ENCODE measurements at regions not wholly inside any gene's neighbourhood (a gene's known extent, or its start where the extent isn't known, plus 50 kb on each side); places are given as distances from the start of the nearest gene placed in this dataset.

GRCh38 chr2:126835261-126835660 lies 63.4 kb upstream of the TEX51 start:
- Mint-ChIP-seq H3K9me3 (no peaks in the 10 kb centered on the region), H3K27me3 (ENCODE audit: low read depth) (no peaks in the 10 kb centered on the region), H3K4me1 (ENCODE audit: low read depth) (no peaks in the 10 kb centered on the region), H3K36me3 (ENCODE audit: insufficient read depth) (no peaks in the 10 kb centered on the region), H3K4me3 (no peak overlapping the region)
- no peak for DNase-seq
- ATAC-seq, result peak in 1 of 2 donors; percentile 12

DNA sequence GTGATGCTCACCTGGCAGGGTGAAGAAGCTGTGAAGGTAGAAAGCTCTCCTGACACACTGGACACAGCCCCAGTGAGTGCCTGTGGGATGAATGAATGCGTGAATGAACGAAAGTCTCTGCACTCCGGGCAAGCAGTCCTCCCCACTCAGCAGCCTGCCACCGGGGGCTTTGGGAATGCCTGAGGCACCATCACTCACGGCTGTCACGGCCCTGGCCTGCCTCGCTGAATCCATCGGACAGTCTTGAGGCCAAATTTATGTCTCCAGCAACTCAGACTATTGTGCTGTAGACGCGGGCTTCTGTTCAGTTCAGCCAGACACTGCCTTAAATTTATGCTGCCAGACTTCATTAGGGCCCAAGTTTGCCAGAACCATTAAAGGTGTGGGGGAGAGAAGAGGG lies 62.9 kb upstream of the TEX51 start:
- no peaks in the 10 kb centered on the region for H3K4me1 Mint-ChIP-seq (ENCODE audit: low read depth)
- H3K9me3 Mint-ChIP-seq, result no peaks in the 10 kb centered on the region
- no peaks in the 10 kb centered on the region for H3K36me3 Mint-ChIP-seq (ENCODE audit: insufficient read depth)
- DNase-seq, result no peak
- H3K27me3 Mint-ChIP-seq (ENCODE audit: low read depth), result no peaks in the 10 kb centered on the region
- no peak overlapping the region for H3K4me3 Mint-ChIP-seq
- ATAC-seq, result no peak

GRCh38 chr2:126836761-126837679 lies 61.7 kb upstream of the TEX51 start:
- H3K4me1 Mint-ChIP-seq (ENCODE audit: low read depth), result no peaks in the 10 kb centered on the region
- DNase-seq (no peak), ATAC-seq (no peak)
- H3K9me3 Mint-ChIP-seq, result no peaks in the 10 kb centered on the region
- no peak overlapping the region for H3K4me3 Mint-ChIP-seq
- H3K27me3 Mint-ChIP-seq (ENCODE audit: low read depth), result no peaks in the 10 kb centered on the region
- no peaks in the 10 kb centered on the region for H3K36me3 Mint-ChIP-seq (ENCODE audit: insufficient read depth)

DNA sequence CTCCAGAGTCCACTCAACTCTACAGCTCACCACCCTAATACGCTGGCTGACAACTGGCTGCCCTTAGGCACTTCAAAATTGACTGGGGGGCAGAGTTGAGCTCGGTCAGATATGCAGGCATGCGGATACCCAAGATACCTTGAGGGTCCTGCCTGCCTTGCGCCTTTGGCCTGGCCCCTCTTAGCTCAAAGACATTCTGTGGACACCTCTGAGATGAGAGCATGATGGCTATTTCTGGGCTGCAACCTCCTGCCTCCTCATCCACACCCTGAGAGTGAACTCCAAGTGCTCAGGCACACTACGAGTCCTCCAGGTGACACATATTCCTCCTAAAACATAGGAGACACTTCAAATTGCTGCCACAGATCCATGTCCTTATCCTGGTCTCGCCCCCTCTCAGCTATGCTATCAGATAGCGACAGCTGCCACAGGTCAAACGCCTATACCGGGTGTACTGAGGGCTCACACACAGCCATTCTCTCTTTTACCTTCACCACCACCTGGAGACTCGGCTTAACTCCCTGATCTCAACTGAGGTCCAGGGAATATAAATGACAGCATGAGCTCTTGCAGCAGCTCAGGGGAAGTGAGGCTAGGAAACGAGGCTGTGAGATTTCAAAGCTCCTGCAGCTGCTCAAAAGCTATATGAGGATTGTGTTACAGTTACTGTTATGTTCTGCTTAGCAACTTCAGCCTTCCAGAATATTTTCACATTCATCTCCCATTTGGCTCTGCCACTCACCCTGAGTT lies 60.5 kb upstream of the TEX51 start:
- no peaks in the 10 kb centered on the region for H3K36me3 Mint-ChIP-seq (ENCODE audit: insufficient read depth)
- DNase-seq, result no peak
- H3K4me3 Mint-ChIP-seq, result no peak overlapping the region
- no peaks in the 10 kb centered on the region for H3K9me3 Mint-ChIP-seq
- H3K4me1 Mint-ChIP-seq (ENCODE audit: low read depth), result no peaks in the 10 kb centered on the region
- no peak for ATAC-seq
- H3K27me3 Mint-ChIP-seq (ENCODE audit: low read depth), result peaks cover 2% of the 10 kb centered on the region

DNA sequence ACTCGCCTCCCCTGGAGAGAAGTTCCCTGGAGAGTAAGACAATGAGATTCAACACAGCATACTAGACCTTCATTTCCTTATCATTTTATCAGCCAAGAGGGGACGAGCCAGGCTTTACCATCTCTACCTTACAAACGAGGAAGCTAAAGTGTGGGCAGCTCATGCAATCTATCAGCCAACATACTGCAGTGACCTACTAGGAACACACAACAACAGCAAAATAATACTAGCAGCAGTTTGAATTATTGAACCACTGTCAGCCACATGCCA lies 60.0 kb upstream of the TEX51 start:
- no peaks in the 10 kb centered on the region for H3K36me3 Mint-ChIP-seq (ENCODE audit: insufficient read depth)
- DNase-seq (no peak), ATAC-seq (no peak)
- H3K27me3 Mint-ChIP-seq (ENCODE audit: low read depth), result peaks cover 3% of the 10 kb centered on the region
- no peaks in the 10 kb centered on the region for H3K9me3 Mint-ChIP-seq
- no peaks in the 10 kb centered on the region for H3K4me1 Mint-ChIP-seq (ENCODE audit: low read depth)
- no peak overlapping the region for H3K4me3 Mint-ChIP-seq

GRCh38 chr2:126839796-126840195 lies 58.9 kb upstream of the TEX51 start:
- no peak for DNase-seq
- peaks cover 3% of the 10 kb centered on the region for H3K27me3 Mint-ChIP-seq (ENCODE audit: low read depth)
- no peak for ATAC-seq
- no peaks in the 10 kb centered on the region for H3K36me3 Mint-ChIP-seq (ENCODE audit: insufficient read depth)
- no peaks in the 10 kb centered on the region for H3K4me1 Mint-ChIP-seq (ENCODE audit: low read depth)
- no peak overlapping the region for H3K4me3 Mint-ChIP-seq
- H3K9me3 Mint-ChIP-seq, result no peaks in the 10 kb centered on the region

DNA sequence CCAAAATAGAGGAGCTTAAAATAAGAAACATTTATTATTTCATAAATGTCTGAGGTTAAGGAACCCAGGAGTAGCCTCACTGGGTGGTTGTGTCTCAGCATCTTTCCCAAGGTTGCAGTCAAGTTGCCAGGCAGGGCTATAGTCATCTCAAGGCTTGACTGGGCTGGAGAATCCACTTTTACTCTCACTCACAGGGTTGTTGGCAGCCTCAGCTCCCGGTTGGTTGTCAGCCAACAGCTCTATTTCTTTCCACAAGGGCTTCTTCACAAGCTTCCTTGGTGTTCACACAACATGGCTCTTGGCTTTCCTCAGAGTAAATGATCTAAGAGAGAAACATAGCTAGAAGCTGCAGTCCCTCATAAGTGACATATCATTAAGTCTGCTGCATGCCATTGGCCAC lies 55.6 kb upstream of the TEX51 start:
- Mint-ChIP-seq H3K27me3 (ENCODE audit: low read depth) (peaks cover 4% of the 10 kb centered on the region), H3K4me1 (ENCODE audit: low read depth) (no peaks in the 10 kb centered on the region), H3K4me3 (no peak overlapping the region), H3K36me3 (ENCODE audit: insufficient read depth) (no peaks in the 10 kb centered on the region), H3K9me3 (no peaks in the 10 kb centered on the region)
- ATAC-seq, result no peak
- DNase-seq, result no peak

DNA sequence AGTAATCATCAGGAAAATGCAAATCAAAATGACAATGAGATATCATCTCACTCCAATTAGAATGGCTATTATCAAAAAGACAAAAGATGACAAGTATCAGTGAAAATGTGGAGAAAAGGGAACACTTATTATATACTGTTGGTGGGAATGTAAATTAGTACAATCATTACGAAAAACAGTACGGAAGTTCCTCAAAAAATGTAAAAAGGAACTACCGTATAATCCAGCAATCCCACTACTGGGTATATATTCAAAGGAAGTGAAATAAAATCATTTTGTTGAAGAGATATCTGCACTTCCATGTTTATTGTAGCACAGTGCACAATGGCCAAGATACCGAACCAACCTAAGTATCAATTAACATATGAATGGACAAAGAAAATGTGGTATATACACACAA lies 52.4 kb upstream of the TEX51 start:
- DNase-seq, result no peak
- no peaks in the 10 kb centered on the region for H3K4me1 Mint-ChIP-seq (ENCODE audit: low read depth)
- no peaks in the 10 kb centered on the region for H3K9me3 Mint-ChIP-seq
- H3K4me3 Mint-ChIP-seq, result no peak overlapping the region
- ATAC-seq, result no peak
- no peaks in the 10 kb centered on the region for H3K36me3 Mint-ChIP-seq (ENCODE audit: insufficient read depth)
- peaks cover 8% of the 10 kb centered on the region for H3K27me3 Mint-ChIP-seq (ENCODE audit: low read depth)

All from activated T-cell treated with anti-CD3 and anti-CD28 coated beads, Interleukin-2, amount 50 U/mL, for 4 hours (primary cell).